ENCODE measurements at regions not wholly inside any gene's neighbourhood (a gene's known extent, or its start where the extent isn't known, plus 50 kb on each side); places are given as distances from the start of the nearest gene placed in this dataset.

GRCh38 chr2:107018366-107018765 is 132.4 kb upstream of the ST6GAL2 start:
- no peaks in the 10 kb centered on the region for H3K9me3 ChIP-seq
- ATAC-seq (no peak), DNase-seq (no peak)
- no peaks in the 10 kb centered on the region for H3K27me3 ChIP-seq (ENCODE audit: insufficient read depth in 3 of 3, low read length in 2 of 3)
- 62 to 72% (median 70%) methylated on average over 4 of the region's 4 CpGs for WGBS, 3 donors
- no peaks in the 10 kb centered on the region for H3K4me1 ChIP-seq
- no peaks in the 10 kb centered on the region for H3K36me3 ChIP-seq (ENCODE audit: insufficient read depth in 1 of 2, low read depth in 1 of 2)
- H3K4me3 ChIP-seq, result no peak overlapping the region
- intact Hi-C loops (cut with DNase I), result no loop called here
- H3K27ac ChIP-seq, result no peak overlapping the region
- TF ChIP-seq, protein P1, sequence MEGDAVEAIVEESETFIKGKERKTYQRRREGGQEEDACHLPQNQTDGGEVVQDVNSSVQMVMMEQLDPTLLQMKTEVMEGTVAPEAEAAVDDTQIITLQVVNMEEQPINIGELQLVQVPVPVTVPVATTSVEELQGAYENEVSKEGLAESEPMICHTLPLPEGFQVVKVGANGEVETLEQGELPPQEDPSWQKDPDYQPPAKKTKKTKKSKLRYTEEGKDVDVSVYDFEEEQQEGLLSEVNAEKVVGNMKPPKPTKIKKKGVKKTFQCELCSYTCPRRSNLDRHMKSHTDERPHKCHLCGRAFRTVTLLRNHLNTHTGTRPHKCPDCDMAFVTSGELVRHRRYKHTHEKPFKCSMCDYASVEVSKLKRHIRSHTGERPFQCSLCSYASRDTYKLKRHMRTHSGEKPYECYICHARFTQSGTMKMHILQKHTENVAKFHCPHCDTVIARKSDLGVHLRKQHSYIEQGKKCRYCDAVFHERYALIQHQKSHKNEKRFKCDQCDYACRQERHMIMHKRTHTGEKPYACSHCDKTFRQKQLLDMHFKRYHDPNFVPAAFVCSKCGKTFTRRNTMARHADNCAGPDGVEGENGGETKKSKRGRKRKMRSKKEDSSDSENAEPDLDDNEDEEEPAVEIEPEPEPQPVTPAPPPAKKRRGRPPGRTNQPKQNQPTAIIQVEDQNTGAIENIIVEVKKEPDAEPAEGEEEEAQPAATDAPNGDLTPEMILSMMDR (IDR thresholded peaks at IDR 0.05), result no peak

GRCh38 chr2:107020392-107020791 is 134.4 kb upstream of the ST6GAL2 start:
- Histone ChIP-seq H3K4me3 (no peak overlapping the region), H3K9me3 (no peaks in the 10 kb centered on the region), H3K27me3 (ENCODE audit: insufficient read depth in 3 of 3, low read length in 2 of 3) (no peaks in the 10 kb centered on the region), H3K27ac (no peak overlapping the region), H3K36me3 (ENCODE audit: insufficient read depth in 1 of 2, low read depth in 1 of 2) (no peaks in the 10 kb centered on the region), H3K4me1 (no peaks in the 10 kb centered on the region)
- DNase-seq (no peak), ATAC-seq (no peak)
- WGBS, 3 donors, result 67 to 69% (median 68%) methylated on average over 6 of the region's 6 CpGs
- intact Hi-C loops (cut with DNase I), result no loop called here
- TF ChIP-seq, protein P1 (IDR thresholded peaks at IDR 0.05), result no peak

DNA sequence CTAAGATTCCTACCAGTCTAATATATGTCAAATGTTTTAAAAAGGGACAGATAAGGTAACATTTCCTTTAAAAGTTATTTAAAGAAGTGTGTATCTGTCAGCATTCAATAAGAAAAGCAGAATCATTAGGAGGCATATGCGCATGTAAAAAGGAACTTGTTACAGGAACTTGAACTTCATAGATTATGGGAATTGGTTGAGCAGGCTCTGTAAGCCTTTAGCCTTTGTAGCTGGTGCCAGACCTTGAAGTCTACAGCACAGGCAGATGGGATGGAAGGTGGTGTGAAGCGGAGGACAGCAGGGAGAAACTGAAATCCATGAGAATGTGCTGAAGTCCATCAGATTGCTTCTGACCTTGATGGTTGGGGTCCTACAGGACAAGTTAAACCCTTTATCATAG is 138.3 kb upstream of the ST6GAL2 start:
- Histone ChIP-seq H3K27me3 (ENCODE audit: insufficient read depth in 3 of 3, low read length in 2 of 3) (no peaks in the 10 kb centered on the region), H3K4me1 (no peaks in the 10 kb centered on the region), H3K9me3 (no peaks in the 10 kb centered on the region), H3K4me3 (no peak overlapping the region), H3K27ac (no peak overlapping the region), H3K36me3 (ENCODE audit: insufficient read depth in 1 of 2, low read depth in 1 of 2) (no peaks in the 10 kb centered on the region)
- intact Hi-C loops (cut with DNase I), result no loop called here
- DNase-seq (no peak), ATAC-seq (no peak)
- TF ChIP-seq, protein P1 (IDR thresholded peaks at IDR 0.05), result no peak
- 95 to 100% (median 99%) methylated on average over 2 of the region's 2 CpGs for WGBS, 3 donors

GRCh38 chr2:107025291-107025857 is 139.4 kb upstream of the ST6GAL2 start:
- intact Hi-C loops (cut with DNase I), result no loop called here
- no peak overlapping the region for H3K27ac ChIP-seq
- DNase-seq (no peak), ATAC-seq (no peak)
- H3K9me3 ChIP-seq, result no peaks in the 10 kb centered on the region
- H3K27me3 ChIP-seq (ENCODE audit: insufficient read depth in 3 of 3, low read length in 2 of 3), result peaks cover 0 to 3% (median 0%) of the 10 kb centered on the region in 3 donors
- H3K36me3 ChIP-seq (ENCODE audit: insufficient read depth in 1 of 2, low read depth in 1 of 2), result no peaks in the 10 kb centered on the region
- TF ChIP-seq, protein P1 (IDR thresholded peaks at IDR 0.05), result no peak
- WGBS, 3 donors, result 83 to 89% (median 83%) methylated on average over 6 of the region's 6 CpGs
- H3K4me3 ChIP-seq, result no peak overlapping the region
- no peaks in the 10 kb centered on the region for H3K4me1 ChIP-seq

- no peaks in the 10 kb centered on the region for H3K9me3 ChIP-seq
- intact Hi-C loops (cut with DNase I), result no loop called here
- H3K27ac ChIP-seq, result no peak overlapping the region
- H3K4me3 ChIP-seq, result no peak overlapping the region
- DNase-seq, result no peak
- no peak for ATAC-seq
- no peaks in the 10 kb centered on the region for H3K36me3 ChIP-seq (ENCODE audit: insufficient read depth in 1 of 2, low read depth in 1 of 2)
- WGBS, 3 donors, result 79 to 86% (median 80%) methylated on average over 8 of the region's 8 CpGs
- peaks cover 0 to 3% (median 0%) of the 10 kb centered on the region in 3 donors for H3K27me3 ChIP-seq (ENCODE audit: insufficient read depth in 3 of 3, low read length in 2 of 3)
- H3K4me1 ChIP-seq, result no peaks in the 10 kb centered on the region
- TF ChIP-seq, protein P1 (IDR thresholded peaks at IDR 0.05), result no peak
Measured at GRCh38 chr2:107025869-107026380, 140.0 kb upstream of the ST6GAL2 start.

All from psoas muscle (tissue), 7 donors.